H1 (cell line): ENCODE measurements at regions not wholly inside any gene's neighbourhood (a gene's known extent, or its start where the extent isn't known, plus 50 kb on each side); places are given as distances from the start of the nearest gene placed in this dataset.

Source experiments
- CTCF ChIA-PET: fragments of 300-600 bp; sonication (Branson Sonifier 250); formaldehyde crosslinking; loops from one replicate; lab custom pipeline; 2021; ENCODE audit not compliant: partially characterized antibody; lab: Charles Lee
- POLR2A ChIA-PET: fragments of 300-600 bp; sonication (Branson Sonifier 250); formaldehyde crosslinking; loops from one replicate; lab custom pipeline; 2021; ENCODE audit warnings: inconsistent platforms; ENCODE audit not compliant: partially characterized antibody; lab: Charles Lee
- DNase-seq, 2 experiments: peaks; one replicate each; pipeline versions ENCODE4 v3.0.0 to v3.0.0-alpha.2; 2010 to 2022; ENCODE audit warnings: low spot score in 2 of 2, low read depth in 1 of 2, mixed read lengths in 1 of 2
- FAIRE-seq: peaks from 2 replicates; lab custom pipeline; 2011; peaks lifted over from hg19 to GRCh38; lab: Jason Lieb, UNC
- H2AFZ ChIP-seq: 2 replicates; pipeline ENCODE4 v1.8.1; 2012; ENCODE audit warnings: low read length, inconsistent platforms
- H2AK5ac ChIP-seq: 2 replicates; pipeline ENCODE4 v1.6.1; 2013; ENCODE audit warnings: low read depth, low read length
- H2BK120ac ChIP-seq: replicated peaks from 2 replicates; pipeline ENCODE3; 2013; ENCODE audit warnings: low read depth, low read length, inconsistent platforms
- H2BK12ac ChIP-seq: 2 replicates; pipeline ENCODE4 v1.6.1; 2013; ENCODE audit warnings: low read depth, low read length
- H2BK15ac ChIP-seq: 2 replicates; pipeline ENCODE4 v1.6.1; 2013; ENCODE audit warnings: low read length
- H2BK20ac ChIP-seq: 2 replicates; pipeline ENCODE4 v1.6.1; 2013; ENCODE audit warnings: low read length
- H2BK5ac ChIP-seq: 2 replicates; pipeline ENCODE4 v1.6.1; 2013; ENCODE audit warnings: low read depth, low read length
- H3K14ac ChIP-seq: 2 replicates; pipeline ENCODE4 v1.6.1; 2013; ENCODE audit warnings: inconsistent platforms; ENCODE audit not compliant: insufficient read length
- H3K18ac ChIP-seq: 2 replicates; pipeline ENCODE4 v1.6.1; 2013; ENCODE audit warnings: low read length; ENCODE audit errors: extremely low read depth
- H3K23ac ChIP-seq: 2 replicates; pipeline ENCODE4 v1.6.1; 2013; ENCODE audit warnings: inconsistent platforms; ENCODE audit not compliant: insufficient read length
- H3K23me2 ChIP-seq: 2 replicates; pipeline ENCODE4 v1.6.1; 2013; ENCODE audit warnings: low read depth, low read length
- H3K27ac ChIP-seq: 2 replicates; pipeline ENCODE4 v1.6.1; 2011; ENCODE audit warnings: low read depth, low read length, inconsistent platforms
- H3K27me3 ChIP-seq, 4 experiments: replicated peaks in 1 of 4; 1 replicate in 1 of 4; 2 replicates in 3 of 4; pipeline versions ENCODE4 v1.6.1 to v1.8.1; 2011 to 2013; ENCODE audit warnings: low read length in 3 of 4, mild to moderate bottlenecking in 3 of 4, inconsistent platforms in 2 of 4, mixed read lengths in 2 of 4, moderate library complexity in 1 of 4; ENCODE audit not compliant: control insufficient read depth in 3 of 4, insufficient read depth in 3 of 4; ENCODE audit errors: extremely low read depth in 1 of 4
- H3K36me3 ChIP-seq, 4 experiments: 2 replicates each; pipeline versions ENCODE4 v1.6.1 to v1.8.1; 2011 to 2013; ENCODE audit warnings: mild to moderate bottlenecking in 4 of 4, low read length in 3 of 4, moderate library complexity in 2 of 4, control low read depth in 1 of 4, inconsistent platforms in 1 of 4; ENCODE audit not compliant: insufficient read depth in 4 of 4, control insufficient read depth in 2 of 4
- H3K4ac ChIP-seq: replicated peaks from 2 replicates; pipeline ENCODE3; 2013; ENCODE audit warnings: low read length, low read depth, mixed read lengths, inconsistent platforms; ENCODE audit not compliant: insufficient read length
- H3K4me1 ChIP-seq, 4 experiments: replicated peaks in 1 of 4; 1 replicate in 1 of 4; 2 replicates in 3 of 4; pipeline versions ENCODE4 v1.6.1 to v1.8.1; 2011 to 2013; ENCODE audit warnings: low read length in 3 of 4, inconsistent platforms in 2 of 4, mixed read lengths in 1 of 4; ENCODE audit not compliant: insufficient read depth in 4 of 4, control insufficient read depth in 3 of 4
- H3K4me2 ChIP-seq, 2 experiments: 2 replicates each; pipeline versions ENCODE4 v1.6.1 to v1.8.1; 2011 to 2013; ENCODE audit warnings: low read depth in 2 of 2, low read length in 2 of 2, control low read depth in 1 of 2, inconsistent platforms in 1 of 2, mild to moderate bottlenecking in 1 of 2; ENCODE audit not compliant: insufficient read depth in 1 of 2
- H3K4me3 ChIP-seq, 4 experiments: fragments of 200-600, 300-600 bp in 1 of 4; sonication (generic), shearing (Covaris generic), sonication (Bioruptor Twin) in 1 of 4; 2 replicates each; pipeline versions ENCODE4 v1.5.1 to v1.8.1; 2011 to 2016; ENCODE audit warnings: low read length in 4 of 4, low read depth in 3 of 4, control low read depth in 2 of 4, inconsistent platforms in 2 of 4, mild to moderate bottlenecking in 2 of 4, mixed read lengths in 1 of 4, moderate library complexity in 1 of 4; ENCODE audit not compliant: insufficient read depth in 2 of 4; ENCODE audit errors: extremely low read depth in 1 of 4
- H3K56ac ChIP-seq: replicated peaks from 2 replicates; pipeline ENCODE3; 2013; ENCODE audit warnings: low read depth, mild to moderate bottlenecking, mixed read lengths, low read length, inconsistent platforms; ENCODE audit not compliant: insufficient read length
- H3K79me1 ChIP-seq: 2 replicates; pipeline ENCODE4 v1.6.1; 2013; ENCODE audit warnings: low read depth, low read length, control low read depth
- H3K79me2 ChIP-seq, 2 experiments: 2 replicates each; pipeline versions ENCODE4 v1.6.1 to v1.8.1; 2012 to 2013; ENCODE audit warnings: low read length in 2 of 2, mild to moderate bottlenecking in 2 of 2, inconsistent platforms in 1 of 2; ENCODE audit not compliant: insufficient read depth in 2 of 2, control insufficient read depth in 1 of 2
- H3K9ac ChIP-seq, 4 experiments: replicated peaks in 1 of 4; 1 replicate in 1 of 4; 2 replicates in 3 of 4; pipeline versions ENCODE4 v1.6.1 to v1.8.1; 2011 to 2013; ENCODE audit warnings: low read depth in 3 of 4, low read length in 3 of 4, control low read depth in 2 of 4, mild to moderate bottlenecking in 2 of 4, moderate library complexity in 2 of 4, inconsistent platforms in 1 of 4; ENCODE audit errors: extremely low read depth in 1 of 4
- H3K9me3 ChIP-seq, 2 experiments: 2 replicates each; pipeline versions ENCODE4 v1.6.1 to v1.8.1; 2012 to 2013; ENCODE audit warnings: mild to moderate bottlenecking in 2 of 2, moderate library complexity in 2 of 2, control low read depth in 1 of 2, inconsistent platforms in 1 of 2, low read depth in 1 of 2, low read length in 1 of 2, mixed read lengths in 1 of 2; ENCODE audit not compliant: insufficient read depth in 2 of 2
- H4K20me1 ChIP-seq, 2 experiments: replicated peaks in 1 of 2; 2 replicates each; pipeline versions ENCODE3 to v1.8.1; 2011 to 2013; ENCODE audit warnings: inconsistent platforms in 2 of 2, low read length in 2 of 2, mild to moderate bottlenecking in 1 of 2; ENCODE audit not compliant: insufficient read depth in 2 of 2, control insufficient read depth in 1 of 2
- H4K5ac ChIP-seq: 2 replicates; pipeline ENCODE4 v1.6.1; 2013; ENCODE audit warnings: low read length, low read depth, mixed read lengths, inconsistent platforms; ENCODE audit not compliant: insufficient read length
- H4K8ac ChIP-seq: 2 replicates; pipeline ENCODE4 v1.8.0; 2013; ENCODE audit warnings: mild to moderate bottlenecking, moderate library complexity, low read length, inconsistent platforms; ENCODE audit not compliant: insufficient read depth; ENCODE audit errors: extremely low read depth
- H4K91ac ChIP-seq: replicated peaks from 2 replicates; pipeline ENCODE3; 2013; ENCODE audit warnings: low read length, mixed read lengths, inconsistent platforms; ENCODE audit not compliant: insufficient read length
- BACH1 ChIP-seq: IDR thresholded peaks from 2 replicates; pipeline ENCODE4 v1.6.1; 2012; ENCODE audit warnings: low read length, improper control_type of control experiment
- BCL11A ChIP-seq, 2 experiments: IDR thresholded peaks; one replicate each; pipeline ENCODE4 v1.6.1; 2011; ENCODE audit warnings: low read depth in 2 of 2, low read length in 2 of 2, mild to moderate bottlenecking in 2 of 2
- CBX5 ChIP-seq: fragments of 300-800, 300-1000 bp; sonication (generic); IDR thresholded peaks from 2 replicates; pipeline ENCODE4 v1.7.1; 2016; ENCODE audit warnings: antibody characterized with exemption, low read length, low read depth
- HDAC6 ChIP-seq: IDR thresholded peaks from one replicate; pipeline ENCODE4 v1.7.1; 2012; ENCODE audit warnings: low read depth, mild to moderate bottlenecking, inconsistent platforms, low read length, moderate library complexity
- JUND ChIP-seq: IDR thresholded peaks from 2 replicates; pipeline ENCODE4 v1.6.1; 2011; ENCODE audit warnings: mild to moderate bottlenecking, improper control_type of control experiment, low read length
- POLR2AphosphoS5 ChIP-seq: IDR thresholded peaks from 2 replicates; pipeline ENCODE4 v1.6.1; 2011; ENCODE audit warnings: low read depth, low read length
- POU5F1 ChIP-seq: IDR thresholded peaks from 2 replicates; pipeline ENCODE4 v1.6.1; 2011; ENCODE audit warnings: low read depth, mild to moderate bottlenecking, low read length, moderate library complexity
- RAD21 ChIP-seq, 2 experiments: IDR thresholded peaks in 1 of 2; conservative IDR thresholded peaks in 1 of 2; 2 replicates each; pipeline ENCODE4 v1.6.1; 2011; ENCODE audit warnings: low read depth in 2 of 2, low read length in 2 of 2, improper control_type of control experiment in 1 of 2, inconsistent platforms in 1 of 2, mild to moderate bottlenecking in 1 of 2, moderate library complexity in 1 of 2
- RFX5 ChIP-seq: IDR thresholded peaks from 2 replicates; pipeline ENCODE4 v1.6.1; 2011; ENCODE audit warnings: low read depth, low read length, improper control_type of control experiment, borderline replicate concordance
- RXRA ChIP-seq: IDR thresholded peaks from 2 replicates; pipeline ENCODE4 v1.6.1; 2011; ENCODE audit warnings: low read depth, mild to moderate bottlenecking, low read length, moderate library complexity; ENCODE audit not compliant: insufficient read depth
- SIN3A ChIP-seq, 2 experiments: IDR thresholded peaks in 1 of 2; conservative IDR thresholded peaks in 1 of 2; 2 replicates each; pipeline ENCODE4 v1.6.1; 2011 to 2012; ENCODE audit warnings: low read length in 2 of 2, improper control_type of control experiment in 1 of 2, low read depth in 1 of 2, mild to moderate bottlenecking in 1 of 2
- SRF ChIP-seq: IDR thresholded peaks from 2 replicates; pipeline ENCODE4 v1.6.1; 2011; ENCODE audit warnings: mild to moderate bottlenecking, low read depth, low read length, moderate library complexity
- TAF1 ChIP-seq: IDR thresholded peaks from 2 replicates; pipeline ENCODE4 v1.6.1; 2011; ENCODE audit warnings: mild to moderate bottlenecking, low read depth, low read length
- WGBS, 2 experiments: shearing (Covaris generic) in 1 of 2; methylation state at CpG; one replicate each; pipeline versions ENCODE4 v1.1.6 to v1.1.7; 2013 to 2015; ENCODE audit warnings: low lambda C conversion rate in 2 of 2, mixed read lengths in 2 of 2, inconsistent platforms in 1 of 2, low coverage in 1 of 2, missing lambda C conversion rate in 1 of 2; ENCODE audit not compliant: insufficient replicate concordance in 2 of 2, insufficient coverage in 1 of 2, insufficient read length in 1 of 2; ENCODE audit errors: extremely low coverage in 1 of 2, missing lambda C conversion rate in 1 of 2; 5-methylcytosine and 5-hydroxymethylcytosine counted together

- H3K14ac ChIP-seq, result no peak overlapping the region
- H3K9ac ChIP-seq, result no peak overlapping the region
- H2AK5ac ChIP-seq, result no peak overlapping the region
- no peak overlapping the region for H4K5ac ChIP-seq
- no peak overlapping the region for H2BK120ac ChIP-seq
- H2BK12ac ChIP-seq, result no peak overlapping the region
- no peak overlapping the region for H2AFZ ChIP-seq
- H4K91ac ChIP-seq, result no peak overlapping the region
- FAIRE-seq, result no peak
- H2BK5ac ChIP-seq, result no peak overlapping the region
- no peak overlapping the region for H3K4me2 ChIP-seq
- no peak overlapping the region for H2BK20ac ChIP-seq
- H3K36me3 ChIP-seq, result no peaks in the 10 kb centered on the region
- no peak for DNase-seq
- H3K4me3 ChIP-seq, result no peak overlapping the region
- H3K27me3 ChIP-seq, result no peaks in the 10 kb centered on the region
- no peak overlapping the region for H4K8ac ChIP-seq
- H3K4me1 ChIP-seq, result no peaks in the 10 kb centered on the region
- no peak overlapping the region for H3K56ac ChIP-seq
- WGBS, 2 experiments, result 96% methylated on average over 2 of the region's 2 CpGs; no CpG with 5 or more reads in 1 of the 2 experiments
- H3K9me3 ChIP-seq, result no peaks in the 10 kb centered on the region
- H3K18ac ChIP-seq, result no peak overlapping the region
- H4K20me1 ChIP-seq, result no peaks in the 10 kb centered on the region
- ChIA-PET POLR2A (no interaction called here), CTCF (interaction anchor here (2.0 kb wide), 1 partner anchor 80 kb away, joined by 6 read pairs; no protein-coding TSS in a partner anchor)
- H3K23ac ChIP-seq, result no peak overlapping the region
- no peaks in the 10 kb centered on the region for H3K79me1 ChIP-seq
- H3K79me2 ChIP-seq, result no peaks in the 10 kb centered on the region
- H3K27ac ChIP-seq, result no peak overlapping the region
- H3K23me2 ChIP-seq, result no peaks in the 10 kb centered on the region
- H2BK15ac ChIP-seq, result no peak overlapping the region
- H3K4ac ChIP-seq, result no peak overlapping the region
- TF ChIP-seq CBX5 (no peak), BACH1 (no peak), RAD21 (IDR thresholded peaks at IDR 0.05 in 1 of 2, conservative IDR thresholded peaks at IDR 0.05 in 1 of 2; ENCODE audit: low read depth in 2 of 2, low read length in 2 of 2) (no peak), POLR2AphosphoS5 (no peak), POU5F1 (no peak), RXRA (no peak), BCL11A (IDR thresholded peaks at IDR 0.05; ENCODE audit: low read depth in 2 of 2, low read length in 2 of 2) (no peak), SRF (no peak), HDAC6 (no peak), JUND (no peak), SIN3A (conservative IDR thresholded peaks at IDR 0.05 in 1 of 2, IDR thresholded peaks at IDR 0.05 in 1 of 2; ENCODE audit: low read depth in 1 of 2, low read length in 2 of 2) (no peak), TAF1 (no peak), RFX5 (no peak)
These were observed 710.0 kb downstream of the TDRD15 start for GRCh38 chr2:21833767-21834166.
